H1 (cell line): ENCODE measurements at regions not wholly inside any gene's neighbourhood (a gene's known extent, or its start where the extent isn't known, plus 50 kb on each side); places are given as distances from the start of the nearest gene placed in this dataset.

Source experiments
- CTCF ChIA-PET: fragments of 300-600 bp; sonication (Branson Sonifier 250); formaldehyde crosslinking; loops from one replicate; lab custom pipeline; 2021; ENCODE audit not compliant: partially characterized antibody; lab: Charles Lee
- POLR2A ChIA-PET: fragments of 300-600 bp; sonication (Branson Sonifier 250); formaldehyde crosslinking; loops from one replicate; lab custom pipeline; 2021; ENCODE audit warnings: inconsistent platforms; ENCODE audit not compliant: partially characterized antibody; lab: Charles Lee
- DNase-seq, 2 experiments: peaks; one replicate each; pipeline versions ENCODE4 v3.0.0 to v3.0.0-alpha.2; 2010 to 2022; ENCODE audit warnings: low spot score in 2 of 2, low read depth in 1 of 2, mixed read lengths in 1 of 2
- FAIRE-seq: peaks from 2 replicates; lab custom pipeline; 2011; peaks lifted over from hg19 to GRCh38; lab: Jason Lieb, UNC
- H2AFZ ChIP-seq: 2 replicates; pipeline ENCODE4 v1.8.1; 2012; ENCODE audit warnings: low read length, inconsistent platforms
- H2AK5ac ChIP-seq: 2 replicates; pipeline ENCODE4 v1.6.1; 2013; ENCODE audit warnings: low read depth, low read length
- H2BK120ac ChIP-seq: replicated peaks from 2 replicates; pipeline ENCODE3; 2013; ENCODE audit warnings: low read depth, low read length, inconsistent platforms
- H2BK12ac ChIP-seq: 2 replicates; pipeline ENCODE4 v1.6.1; 2013; ENCODE audit warnings: low read depth, low read length
- H2BK15ac ChIP-seq: 2 replicates; pipeline ENCODE4 v1.6.1; 2013; ENCODE audit warnings: low read length
- H2BK20ac ChIP-seq: 2 replicates; pipeline ENCODE4 v1.6.1; 2013; ENCODE audit warnings: low read length
- H2BK5ac ChIP-seq: 2 replicates; pipeline ENCODE4 v1.6.1; 2013; ENCODE audit warnings: low read depth, low read length
- H3K14ac ChIP-seq: 2 replicates; pipeline ENCODE4 v1.6.1; 2013; ENCODE audit warnings: inconsistent platforms; ENCODE audit not compliant: insufficient read length
- H3K18ac ChIP-seq: 2 replicates; pipeline ENCODE4 v1.6.1; 2013; ENCODE audit warnings: low read length; ENCODE audit errors: extremely low read depth
- H3K23ac ChIP-seq: 2 replicates; pipeline ENCODE4 v1.6.1; 2013; ENCODE audit warnings: inconsistent platforms; ENCODE audit not compliant: insufficient read length
- H3K23me2 ChIP-seq: 2 replicates; pipeline ENCODE4 v1.6.1; 2013; ENCODE audit warnings: low read depth, low read length
- H3K27ac ChIP-seq: 2 replicates; pipeline ENCODE4 v1.6.1; 2011; ENCODE audit warnings: low read depth, low read length, inconsistent platforms
- H3K27me3 ChIP-seq, 4 experiments: replicated peaks in 1 of 4; 1 replicate in 1 of 4; 2 replicates in 3 of 4; pipeline versions ENCODE4 v1.6.1 to v1.8.1; 2011 to 2013; ENCODE audit warnings: low read length in 3 of 4, mild to moderate bottlenecking in 3 of 4, inconsistent platforms in 2 of 4, mixed read lengths in 2 of 4, moderate library complexity in 1 of 4; ENCODE audit not compliant: control insufficient read depth in 3 of 4, insufficient read depth in 3 of 4; ENCODE audit errors: extremely low read depth in 1 of 4
- H3K36me3 ChIP-seq, 4 experiments: 2 replicates each; pipeline versions ENCODE4 v1.6.1 to v1.8.1; 2011 to 2013; ENCODE audit warnings: mild to moderate bottlenecking in 4 of 4, low read length in 3 of 4, moderate library complexity in 2 of 4, control low read depth in 1 of 4, inconsistent platforms in 1 of 4; ENCODE audit not compliant: insufficient read depth in 4 of 4, control insufficient read depth in 2 of 4
- H3K4ac ChIP-seq: replicated peaks from 2 replicates; pipeline ENCODE3; 2013; ENCODE audit warnings: low read length, low read depth, mixed read lengths, inconsistent platforms; ENCODE audit not compliant: insufficient read length
- H3K4me1 ChIP-seq, 4 experiments: replicated peaks in 1 of 4; 1 replicate in 1 of 4; 2 replicates in 3 of 4; pipeline versions ENCODE4 v1.6.1 to v1.8.1; 2011 to 2013; ENCODE audit warnings: low read length in 3 of 4, inconsistent platforms in 2 of 4, mixed read lengths in 1 of 4; ENCODE audit not compliant: insufficient read depth in 4 of 4, control insufficient read depth in 3 of 4
- H3K4me2 ChIP-seq, 2 experiments: 2 replicates each; pipeline versions ENCODE4 v1.6.1 to v1.8.1; 2011 to 2013; ENCODE audit warnings: low read depth in 2 of 2, low read length in 2 of 2, control low read depth in 1 of 2, inconsistent platforms in 1 of 2, mild to moderate bottlenecking in 1 of 2; ENCODE audit not compliant: insufficient read depth in 1 of 2
- H3K4me3 ChIP-seq, 4 experiments: fragments of 200-600, 300-600 bp in 1 of 4; sonication (generic), shearing (Covaris generic), sonication (Bioruptor Twin) in 1 of 4; 2 replicates each; pipeline versions ENCODE4 v1.5.1 to v1.8.1; 2011 to 2016; ENCODE audit warnings: low read length in 4 of 4, low read depth in 3 of 4, control low read depth in 2 of 4, inconsistent platforms in 2 of 4, mild to moderate bottlenecking in 2 of 4, mixed read lengths in 1 of 4, moderate library complexity in 1 of 4; ENCODE audit not compliant: insufficient read depth in 2 of 4; ENCODE audit errors: extremely low read depth in 1 of 4
- H3K56ac ChIP-seq: replicated peaks from 2 replicates; pipeline ENCODE3; 2013; ENCODE audit warnings: low read depth, mild to moderate bottlenecking, mixed read lengths, low read length, inconsistent platforms; ENCODE audit not compliant: insufficient read length
- H3K79me1 ChIP-seq: 2 replicates; pipeline ENCODE4 v1.6.1; 2013; ENCODE audit warnings: low read depth, low read length, control low read depth
- H3K79me2 ChIP-seq, 2 experiments: 2 replicates each; pipeline versions ENCODE4 v1.6.1 to v1.8.1; 2012 to 2013; ENCODE audit warnings: low read length in 2 of 2, mild to moderate bottlenecking in 2 of 2, inconsistent platforms in 1 of 2; ENCODE audit not compliant: insufficient read depth in 2 of 2, control insufficient read depth in 1 of 2
- H3K9ac ChIP-seq, 4 experiments: replicated peaks in 1 of 4; 1 replicate in 1 of 4; 2 replicates in 3 of 4; pipeline versions ENCODE4 v1.6.1 to v1.8.1; 2011 to 2013; ENCODE audit warnings: low read depth in 3 of 4, low read length in 3 of 4, control low read depth in 2 of 4, mild to moderate bottlenecking in 2 of 4, moderate library complexity in 2 of 4, inconsistent platforms in 1 of 4; ENCODE audit errors: extremely low read depth in 1 of 4
- H3K9me3 ChIP-seq, 2 experiments: 2 replicates each; pipeline versions ENCODE4 v1.6.1 to v1.8.1; 2012 to 2013; ENCODE audit warnings: mild to moderate bottlenecking in 2 of 2, moderate library complexity in 2 of 2, control low read depth in 1 of 2, inconsistent platforms in 1 of 2, low read depth in 1 of 2, low read length in 1 of 2, mixed read lengths in 1 of 2; ENCODE audit not compliant: insufficient read depth in 2 of 2
- H4K20me1 ChIP-seq, 2 experiments: replicated peaks in 1 of 2; 2 replicates each; pipeline versions ENCODE3 to v1.8.1; 2011 to 2013; ENCODE audit warnings: inconsistent platforms in 2 of 2, low read length in 2 of 2, mild to moderate bottlenecking in 1 of 2; ENCODE audit not compliant: insufficient read depth in 2 of 2, control insufficient read depth in 1 of 2
- H4K5ac ChIP-seq: 2 replicates; pipeline ENCODE4 v1.6.1; 2013; ENCODE audit warnings: low read length, low read depth, mixed read lengths, inconsistent platforms; ENCODE audit not compliant: insufficient read length
- H4K8ac ChIP-seq: 2 replicates; pipeline ENCODE4 v1.8.0; 2013; ENCODE audit warnings: mild to moderate bottlenecking, moderate library complexity, low read length, inconsistent platforms; ENCODE audit not compliant: insufficient read depth; ENCODE audit errors: extremely low read depth
- H4K91ac ChIP-seq: replicated peaks from 2 replicates; pipeline ENCODE3; 2013; ENCODE audit warnings: low read length, mixed read lengths, inconsistent platforms; ENCODE audit not compliant: insufficient read length
- BRCA1 ChIP-seq: IDR thresholded peaks from 2 replicates; pipeline ENCODE4 v1.6.1; 2012; ENCODE audit warnings: low read depth, low read length, improper control_type of control experiment
- CBX5 ChIP-seq: fragments of 300-800, 300-1000 bp; sonication (generic); IDR thresholded peaks from 2 replicates; pipeline ENCODE4 v1.7.1; 2016; ENCODE audit warnings: antibody characterized with exemption, low read length, low read depth
- CEBPB ChIP-seq: IDR thresholded peaks from 2 replicates; pipeline ENCODE4 v1.6.1; 2012; ENCODE audit warnings: low read depth, low read length
- CTBP2 ChIP-seq: IDR thresholded peaks from 2 replicates; pipeline ENCODE4 v1.7.0; 2011; ENCODE audit warnings: borderline replicate concordance, mild to moderate bottlenecking, moderate library complexity, mixed read lengths, low read length; ENCODE audit not compliant: insufficient read depth, insufficient read length
- KDM4A ChIP-seq: IDR thresholded peaks from one replicate; pipeline ENCODE4 v1.7.1; 2012; ENCODE audit warnings: low read depth, mild to moderate bottlenecking, moderate library complexity, low read length, inconsistent platforms; ENCODE audit not compliant: severe bottlenecking
- MAX ChIP-seq: IDR thresholded peaks from 2 replicates; pipeline ENCODE4 v1.6.1; 2012; ENCODE audit warnings: inconsistent platforms
- PHF8 ChIP-seq: fragments of 200-600 bp; sonication (generic); conservative IDR thresholded peaks from 2 replicates; pipeline ENCODE4 v1.7.1; 2012; ENCODE audit warnings: low read depth, mild to moderate bottlenecking, inconsistent platforms, low read length, moderate library complexity
- POLR2AphosphoS5 ChIP-seq: IDR thresholded peaks from 2 replicates; pipeline ENCODE4 v1.6.1; 2011; ENCODE audit warnings: low read depth, low read length
- RXRA ChIP-seq: IDR thresholded peaks from 2 replicates; pipeline ENCODE4 v1.6.1; 2011; ENCODE audit warnings: low read depth, mild to moderate bottlenecking, low read length, moderate library complexity; ENCODE audit not compliant: insufficient read depth
- SAP30 ChIP-seq: fragments of 300-600 bp; sonication (generic); IDR thresholded peaks from 2 replicates; pipeline ENCODE4 v1.7.1; 2012; ENCODE audit warnings: low read length, moderate library complexity, mild to moderate bottlenecking, inconsistent platforms; ENCODE audit not compliant: insufficient read depth, insufficient replicate concordance
- SIRT6 ChIP-seq: IDR thresholded peaks from one replicate; pipeline ENCODE4 v1.7.1; 2012; ENCODE audit warnings: low read length, inconsistent platforms
- WGBS, 2 experiments: shearing (Covaris generic) in 1 of 2; methylation state at CpG; one replicate each; pipeline versions ENCODE4 v1.1.6 to v1.1.7; 2013 to 2015; ENCODE audit warnings: low lambda C conversion rate in 2 of 2, mixed read lengths in 2 of 2, inconsistent platforms in 1 of 2, low coverage in 1 of 2, missing lambda C conversion rate in 1 of 2; ENCODE audit not compliant: insufficient replicate concordance in 2 of 2, insufficient coverage in 1 of 2, insufficient read length in 1 of 2; ENCODE audit errors: extremely low coverage in 1 of 2, missing lambda C conversion rate in 1 of 2; 5-methylcytosine and 5-hydroxymethylcytosine counted together

- Histone ChIP-seq H2BK120ac (no peak overlapping the region), H2AK5ac (no peak overlapping the region), H3K4ac (no peak overlapping the region), H3K56ac (no peak overlapping the region), H2BK5ac (no peak overlapping the region; the same call in 1 of the 2 replicates), H4K5ac (no peak overlapping the region), H4K20me1 (no peaks in the 10 kb centered on the region), H3K9ac (no peak overlapping the region), H3K4me3 (no peak overlapping the region), H2AFZ (peak overlapping the region; percentile 81), H2BK15ac (no peak overlapping the region; the same call in 1 of the 2 replicates), H3K9me3 (no peaks in the 10 kb centered on the region), H3K23me2 (peaks cover 2% of the 10 kb centered on the region; the same call in 1 of the 2 replicates), H3K14ac (no peak overlapping the region), H3K79me1 (no peaks in the 10 kb centered on the region), H4K8ac (no peak overlapping the region), H3K4me1 (peaks cover 2 to 7% (median 6%) of the 10 kb centered on the region in 4 experiments; a peak in 5 of 7 replicates), H3K27me3 (no peaks in the 10 kb centered on the region), H3K27ac (no peak overlapping the region), H2BK20ac (no peak overlapping the region), H2BK12ac (peak overlapping the region; percentile 5; the same call in 1 of the 2 replicates), H3K23ac (no peak overlapping the region), H4K91ac (peak overlapping the region; percentile 38), H3K36me3 (no peaks in the 10 kb centered on the region), H3K18ac (peak overlapping the region; percentile 3; the same call in 1 of the 2 replicates), H3K79me2 (no peaks in the 10 kb centered on the region), H3K4me2 (peak overlapping the region in 1 of 2 experiments; percentile 21; a peak in 1 of 4 replicates)
- no peak for FAIRE-seq
- ChIA-PET CTCF (interaction anchor here (0.7 to 1.9 kb wide), 3 partner anchors 8 to 21 kb away, joined by 3 to 6 read pairs (median 3); no protein-coding TSS in a partner anchor), POLR2A (interaction anchor here (1.1 to 1.2 kb wide), 2 partner anchors 9 to 201 kb away, joined by 3 read pairs; no protein-coding TSS in a partner anchor)
- 75% methylated on average over 8 of the region's 8 CpGs; no CpG with 5 or more reads in 1 of the 2 experiments for WGBS, 2 experiments
- DNase-seq = no peak
- no peak for TF ChIP-seq SAP30
- no peak for TF ChIP-seq MAX
- no peak for TF ChIP-seq CTBP2
- no peak for TF ChIP-seq KDM4A
- no peak for TF ChIP-seq CBX5
- no peak for TF ChIP-seq BRCA1
- TF ChIP-seq CEBPB = no peak
- TF ChIP-seq PHF8 = no peak
- TF ChIP-seq RXRA = no peak
- TF ChIP-seq SIRT6 = no peak
- no peak for TF ChIP-seq POLR2AphosphoS5
These were observed 50.5 kb upstream of the RAP1B start for GRCh38 chr12:68559984-68560850.
